ENCODE measurements at regions not wholly inside any gene's neighbourhood (a gene's known extent, or its start where the extent isn't known, plus 50 kb on each side); places are given as distances from the start of the nearest gene placed in this dataset.

DNA sequence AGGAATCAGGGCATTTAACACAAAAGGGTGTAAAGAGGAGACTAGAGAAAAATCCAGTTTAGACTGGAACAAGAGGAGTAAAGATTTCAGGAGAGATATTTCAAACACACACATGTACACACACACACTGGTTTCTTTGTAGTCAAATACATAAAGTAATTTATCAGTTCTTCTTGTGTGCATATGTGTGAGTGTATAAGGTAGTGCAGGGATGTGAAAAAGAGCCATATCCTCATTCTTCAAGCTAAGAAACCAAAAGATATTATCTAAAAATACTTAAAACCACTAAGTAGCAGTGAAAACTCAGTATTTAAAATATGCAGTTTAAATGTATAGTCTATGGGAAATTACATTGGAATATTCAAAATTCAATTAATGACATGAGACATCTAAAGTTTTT lies 52.5 kb upstream of the CARD18 start:
- no peak for DNase-seq (ENCODE audit: low read depth)

DNA sequence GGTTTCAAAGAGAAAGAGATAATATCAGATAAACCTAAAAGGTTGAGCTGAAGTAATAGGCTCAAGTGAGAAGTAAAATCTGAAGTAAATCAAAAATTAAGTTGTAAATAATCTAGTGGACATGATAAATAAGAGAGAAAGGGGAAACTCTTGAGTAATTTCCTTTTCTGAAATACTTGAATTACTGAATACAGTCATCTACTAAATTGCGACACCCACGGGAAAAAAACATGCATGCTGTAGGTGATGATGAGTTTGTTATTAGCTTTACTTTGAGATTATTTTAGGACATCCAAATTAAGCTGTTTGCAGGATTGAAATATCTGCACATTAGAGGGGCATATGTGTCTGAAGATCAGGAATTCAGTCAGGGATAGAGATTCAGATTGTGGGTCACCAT lies 50.0 kb upstream of the CARD18 start:
- DNase-seq (ENCODE audit: low read depth): no peak

All from HS-5 (cell line).